HG02798 (cell line): ENCODE measurements at regions not wholly inside any gene's neighbourhood (a gene's known extent, or its start where the extent isn't known, plus 50 kb on each side); places are given as distances from the start of the nearest gene placed in this dataset.

ENCODE experiments used
- ATAC-seq: cut with Tn5 transposase; IDR thresholded peaks from one replicate; pipeline ENCODE4 v1.9.1; 2021; ENCODE audit warnings: mild to moderate bottlenecking; ENCODE audit not compliant: unreplicated experiment, poor library complexity

GRCh38 chr10:3238115-3238871, 65.7 kb upstream of the PITRM1 start:
- ATAC-seq = no peak

GRCh38 chr10:3237530-3237929, 64.9 kb upstream of the PITRM1 start:
- ATAC-seq = no peak

- no peak for ATAC-seq
Measured at GRCh38 chr10:3236644-3237404, 64.2 kb upstream of the PITRM1 start.

- ATAC-seq = no peak
Measured at GRCh38 chr10:3235996-3236510, 63.5 kb upstream of the PITRM1 start.

- ATAC-seq = no peak
Measured at GRCh38 chr10:3235395-3235794, 62.8 kb upstream of the PITRM1 start.

GRCh38 chr10:3233486-3233990, 61.0 kb upstream of the PITRM1 start:
- ATAC-seq = no peak

GRCh38 chr10:3231951-3232730, 59.6 kb upstream of the PITRM1 start:
- no peak for ATAC-seq

- no peak for ATAC-seq
Measured at GRCh38 chr10:3229815-3230214, 57.2 kb upstream of the PITRM1 start.

GRCh38 chr10:3228629-3228945, 56.0 kb upstream of the PITRM1 start:
- ATAC-seq = no peak

GRCh38 chr10:3226960-3227744, 54.6 kb upstream of the PITRM1 start:
- ATAC-seq = no peak

- ATAC-seq = no peak
Measured at GRCh38 chr10:3225561-3225960, 53.0 kb upstream of the PITRM1 start.

- no peak for ATAC-seq
Measured at GRCh38 chr10:3224241-3224640, 51.7 kb upstream of the PITRM1 start.

- ATAC-seq = no peak
Measured at GRCh38 chr10:3222626-3223025, 50.0 kb upstream of the PITRM1 start.
